Vagina (tissue), 2 donors: ENCODE measurements at regions not wholly inside any gene's neighbourhood (a gene's known extent, or its start where the extent isn't known, plus 50 kb on each side); places are given as distances from the start of the nearest gene placed in this dataset.

Experiments used
- DNase-seq, 2 donors: peaks; one replicate each; pipeline ENCODE4 v3.0.0-alpha.2; 2017; ENCODE audit errors: extremely low spot score in 2 of 2
- H3K27ac ChIP-seq: fragments of 200-600 bp; sonication (generic); one replicate; pipeline ENCODE4 v1.5.1; 2019
- H3K27me3 ChIP-seq: fragments of 200-600 bp; sonication (generic); one replicate; pipeline ENCODE4 v1.5.1; 2019
- H3K36me3 ChIP-seq, 2 donors: fragments of 200-600 bp; sonication (generic); one replicate each; pipeline ENCODE4 v1.5.1; 2017 to 2019
- H3K4me1 ChIP-seq: fragments of 200-600 bp; sonication (generic); one replicate; pipeline ENCODE4 v1.5.1; 2019
- H3K4me3 ChIP-seq, 2 donors: fragments of 200-600 bp; sonication (generic); 1 replicate in 1 of 2; 2 replicates in 1 of 2; pipeline ENCODE4 v1.5.1; 2016 to 2019
- H3K9me3 ChIP-seq: fragments of 200-600 bp; sonication (generic); one replicate; pipeline ENCODE4 v1.5.1; 2019
- CTCF ChIP-seq, 3 experiments: fragments of 450-650 bp in 2 of 3; fragments of 200-600 bp in 1 of 3; sonication (generic) in 1 of 3; IDR thresholded peaks; one replicate each; pipeline ENCODE4 v1.5.1; 2017 to 2019; ENCODE audit warnings: antibody characterized with exemption in 3 of 3, mild to moderate bottlenecking in 2 of 3, moderate library complexity in 2 of 3
- POLR2A ChIP-seq, 2 donors: fragments of 450-650 bp; IDR thresholded peaks; one replicate each; pipeline ENCODE4 v1.6.1; 2017; ENCODE audit warnings: antibody characterized with exemption in 2 of 2, mild to moderate bottlenecking in 2 of 2, moderate library complexity in 2 of 2
- POLR2AphosphoS5 ChIP-seq, 2 donors: sonication (generic); formaldehyde crosslinking; IDR thresholded peaks; one replicate each; pipeline ENCODE4 v1.9.0; 2017; ENCODE audit warnings: antibody characterized with exemption in 2 of 2, mild to moderate bottlenecking in 2 of 2, low read depth in 1 of 2; ENCODE audit not compliant: insufficient read depth in 1 of 2
- intact Hi-C: fragments of 100-400 bp; cut with DNase I; formaldehyde crosslinking; loops from one replicate; pipeline ENCODE4 v1.15.1; 2023

DNA sequence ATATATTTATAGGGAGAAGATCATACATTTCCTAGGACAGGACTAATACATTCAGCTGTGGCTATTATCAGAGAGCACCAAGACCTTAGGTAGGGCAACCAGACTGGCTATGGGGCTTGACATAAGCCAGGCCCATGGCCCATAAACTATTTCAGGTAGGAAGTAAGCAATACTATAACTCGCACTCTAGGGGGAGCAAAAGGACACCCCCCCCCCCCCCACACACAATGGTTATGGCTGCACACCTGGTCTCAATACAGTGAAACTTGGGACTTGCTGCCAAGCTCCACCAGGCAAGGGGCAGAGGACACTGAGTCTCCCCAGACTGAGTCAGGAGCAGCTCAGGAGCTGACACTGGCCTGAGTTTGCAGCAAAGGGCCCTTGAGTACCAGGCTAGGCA lies 348.9 kb upstream of the ASIC2 start:
- H3K4me3 ChIP-seq: no peak overlapping the region
- no peak overlapping the region for H3K27ac ChIP-seq
- no peaks in the 10 kb centered on the region for H3K4me1 ChIP-seq
- no peaks in the 10 kb centered on the region for H3K9me3 ChIP-seq
- no peaks in the 10 kb centered on the region for H3K27me3 ChIP-seq
- DNase-seq: no peak
- no peaks in the 10 kb centered on the region for H3K36me3 ChIP-seq
- intact Hi-C loops: no loop called here
- no peak for TF ChIP-seq POLR2A (IDR thresholded peaks at IDR 0.05)
- TF ChIP-seq POLR2AphosphoS5 (IDR thresholded peaks at IDR 0.05; ENCODE audit: insufficient read depth in 1 of 2, low read depth in 1 of 2): no peak
- no peak for TF ChIP-seq CTCF (IDR thresholded peaks at IDR 0.05)

- TF ChIP-seq POLR2AphosphoS5 (IDR thresholded peaks at IDR 0.05; ENCODE audit: insufficient read depth in 1 of 2, low read depth in 1 of 2) (no peak), POLR2A (IDR thresholded peaks at IDR 0.05) (no peak), CTCF (IDR thresholded peaks at IDR 0.05) (peak in 1 of 3 experiments; percentile 21)
- no peaks in the 10 kb centered on the region for H3K9me3 ChIP-seq
- intact Hi-C loops: no loop called here
- H3K27me3 ChIP-seq: no peaks in the 10 kb centered on the region
- no peak for DNase-seq
- no peak overlapping the region for H3K4me3 ChIP-seq
- H3K36me3 ChIP-seq: no peaks in the 10 kb centered on the region
- no peaks in the 10 kb centered on the region for H3K4me1 ChIP-seq
- H3K27ac ChIP-seq: no peak overlapping the region
Measured at GRCh38 chr17:33647956-33648355, 354.9 kb upstream of the ASIC2 start.

GRCh38 chr17:33650304-33650703 lies 357.2 kb upstream of the ASIC2 start:
- Histone ChIP-seq H3K4me3 (no peak overlapping the region), H3K27me3 (no peaks in the 10 kb centered on the region), H3K27ac (no peak overlapping the region), H3K36me3 (no peaks in the 10 kb centered on the region), H3K9me3 (no peaks in the 10 kb centered on the region), H3K4me1 (no peaks in the 10 kb centered on the region)
- intact Hi-C loops: no loop called here
- TF ChIP-seq CTCF (IDR thresholded peaks at IDR 0.05) (no peak), POLR2AphosphoS5 (IDR thresholded peaks at IDR 0.05; ENCODE audit: insufficient read depth in 1 of 2, low read depth in 1 of 2) (no peak), POLR2A (IDR thresholded peaks at IDR 0.05) (no peak)
- no peak for DNase-seq

DNA sequence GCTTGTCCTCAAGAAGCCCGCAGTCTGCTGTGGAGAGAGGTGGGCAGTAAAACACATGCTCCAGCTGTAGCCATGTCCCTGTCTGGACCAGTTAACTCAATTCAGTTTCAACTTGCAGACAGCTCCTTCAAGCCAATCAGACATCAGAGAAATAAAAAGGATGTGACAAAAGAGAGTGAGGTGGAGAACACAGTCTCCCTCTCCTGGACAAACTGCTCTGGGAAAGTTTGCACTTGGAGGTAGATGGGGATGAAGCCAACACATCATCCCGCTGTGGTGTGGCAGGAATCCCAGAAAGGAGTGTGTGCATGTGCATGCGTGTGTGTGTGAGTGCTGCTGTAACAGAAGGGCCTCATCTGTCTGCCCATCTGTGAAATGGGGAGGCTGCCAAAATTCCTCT lies 358.6 kb upstream of the ASIC2 start:
- Histone ChIP-seq H3K4me1 (no peaks in the 10 kb centered on the region), H3K4me3 (no peak overlapping the region), H3K27ac (no peak overlapping the region), H3K27me3 (no peaks in the 10 kb centered on the region), H3K36me3 (no peaks in the 10 kb centered on the region), H3K9me3 (no peaks in the 10 kb centered on the region)
- no peak for TF ChIP-seq CTCF (IDR thresholded peaks at IDR 0.05)
- no peak for TF ChIP-seq POLR2A (IDR thresholded peaks at IDR 0.05)
- no peak for TF ChIP-seq POLR2AphosphoS5 (IDR thresholded peaks at IDR 0.05; ENCODE audit: insufficient read depth in 1 of 2, low read depth in 1 of 2)
- intact Hi-C loops: no loop called here
- DNase-seq: no peak

- intact Hi-C loops: no loop called here
- Histone ChIP-seq H3K27ac (no peak overlapping the region), H3K9me3 (no peaks in the 10 kb centered on the region), H3K4me3 (no peak overlapping the region), H3K4me1 (no peaks in the 10 kb centered on the region), H3K27me3 (no peaks in the 10 kb centered on the region), H3K36me3 (no peaks in the 10 kb centered on the region)
- DNase-seq: no peak
- TF ChIP-seq CTCF (IDR thresholded peaks at IDR 0.05) (no peak), POLR2A (IDR thresholded peaks at IDR 0.05) (no peak), POLR2AphosphoS5 (IDR thresholded peaks at IDR 0.05; ENCODE audit: insufficient read depth in 1 of 2, low read depth in 1 of 2) (no peak)
Measured at GRCh38 chr17:33652731-33653398, 359.8 kb upstream of the ASIC2 start.
